ENCODE measurements at regions not wholly inside any gene's neighbourhood (a gene's known extent, or its start where the extent isn't known, plus 50 kb on each side); places are given as distances from the start of the nearest gene placed in this dataset.

DNA sequence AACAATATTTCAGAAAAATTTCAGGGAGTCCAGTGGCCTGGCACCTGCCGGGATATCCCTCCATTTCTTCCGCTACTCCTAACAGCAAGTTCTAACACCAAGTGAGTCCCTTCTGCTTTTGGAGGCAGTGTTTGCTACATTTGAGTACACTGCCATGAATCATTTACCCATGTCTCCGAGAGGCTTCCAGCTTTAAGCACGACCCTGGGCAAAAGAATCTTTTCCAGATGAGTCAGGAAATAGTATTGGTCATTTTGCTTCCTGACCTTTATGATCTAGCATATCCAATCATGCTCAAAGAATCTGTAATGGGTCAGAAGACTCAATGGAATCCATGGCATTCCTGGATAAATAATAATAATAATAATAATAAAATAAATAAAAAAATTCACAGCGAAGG is 60.7 kb upstream of the FMN2 start:
- TF ChIP-seq, protein P1, sequence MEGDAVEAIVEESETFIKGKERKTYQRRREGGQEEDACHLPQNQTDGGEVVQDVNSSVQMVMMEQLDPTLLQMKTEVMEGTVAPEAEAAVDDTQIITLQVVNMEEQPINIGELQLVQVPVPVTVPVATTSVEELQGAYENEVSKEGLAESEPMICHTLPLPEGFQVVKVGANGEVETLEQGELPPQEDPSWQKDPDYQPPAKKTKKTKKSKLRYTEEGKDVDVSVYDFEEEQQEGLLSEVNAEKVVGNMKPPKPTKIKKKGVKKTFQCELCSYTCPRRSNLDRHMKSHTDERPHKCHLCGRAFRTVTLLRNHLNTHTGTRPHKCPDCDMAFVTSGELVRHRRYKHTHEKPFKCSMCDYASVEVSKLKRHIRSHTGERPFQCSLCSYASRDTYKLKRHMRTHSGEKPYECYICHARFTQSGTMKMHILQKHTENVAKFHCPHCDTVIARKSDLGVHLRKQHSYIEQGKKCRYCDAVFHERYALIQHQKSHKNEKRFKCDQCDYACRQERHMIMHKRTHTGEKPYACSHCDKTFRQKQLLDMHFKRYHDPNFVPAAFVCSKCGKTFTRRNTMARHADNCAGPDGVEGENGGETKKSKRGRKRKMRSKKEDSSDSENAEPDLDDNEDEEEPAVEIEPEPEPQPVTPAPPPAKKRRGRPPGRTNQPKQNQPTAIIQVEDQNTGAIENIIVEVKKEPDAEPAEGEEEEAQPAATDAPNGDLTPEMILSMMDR (conservative IDR thresholded peaks at IDR 0.05) = no peak
- no peak for TF ChIP-seq EZH2 (IDR thresholded peaks at IDR 0.05; ENCODE audit: low read depth)

All from PC-9 (cell line).